ENCODE measurements at regions not wholly inside any gene's neighbourhood (a gene's known extent, or its start where the extent isn't known, plus 50 kb on each side); places are given as distances from the start of the nearest gene placed in this dataset.

- Histone ChIP-seq H4K20me1 (ENCODE audit: control insufficient read depth, insufficient read depth) (no peaks in the 10 kb centered on the region), H2AFZ (ENCODE audit: control insufficient read depth, low read depth, low read length) (no peak overlapping the region), H3K79me2 (ENCODE audit: control insufficient read depth, insufficient read depth, low read length) (no peaks in the 10 kb centered on the region), H3K4me3 (no peak overlapping the region), H3K4me1 (ENCODE audit: control insufficient read depth, insufficient read depth, low read length) (no peaks in the 10 kb centered on the region), H3K27ac (ENCODE audit: control insufficient read depth, insufficient read depth) (no peak overlapping the region), H3K9ac (ENCODE audit: control insufficient read depth, insufficient read depth, low read length) (no peak overlapping the region), H3K9me3 (replicated peaks; ENCODE audit: control insufficient read depth, insufficient read depth, low read length) (no peaks in the 10 kb centered on the region), H3K4me2 (ENCODE audit: control insufficient read depth, insufficient read depth) (no peak overlapping the region), H3K36me3 (ENCODE audit: control insufficient read depth in 2 of 2, insufficient read depth in 2 of 2, low read length in 1 of 2) (no peaks in the 10 kb centered on the region), H3K27me3 (replicated peaks in 1 of 2; ENCODE audit: control insufficient read depth in 2 of 2, insufficient read depth in 2 of 2, low read length in 1 of 2) (no peaks in the 10 kb centered on the region; a peak in 1 of 4 replicates)
- in situ Hi-C loops (cut with MboI) (no loop called here), intact Hi-C loops (cut with micrococcal nuclease; ENCODE audit: unreplicated experiment) (no loop called here)
- FAIRE-seq: no peak
- no peak for ATAC-seq
- ChIA-PET CTCF (no interaction called here), POLR2A (no interaction called here), SMC1A (ENCODE audit: uncharacterized antibody, unreplicated experiment) (interaction anchor here (0.8 kb wide), 1 partner anchor 33 kb away, joined by 3 read pairs; no protein-coding TSS in a partner anchor), RAD21 (ENCODE audit: unreplicated experiment) (no interaction called here)
- WGBS (ENCODE audit: insufficient coverage, insufficient replicate concordance, low lambda C conversion rate, missing lambda C conversion rate): 17% methylated on average over 7 of the region's 7 CpGs
- BruUV-seq (replicated peaks): no TSS peak
- no peak for DNase-seq (ENCODE audit: low read depth, low spot score)
- TF ChIP-seq ZNF687 (IDR thresholded peaks at IDR 0.05): no peak
- no peak for TF ChIP-seq CREM (IDR thresholded peaks at IDR 0.05; ENCODE audit: low read depth)
- no peak for TF ChIP-seq RBBP5 (conservative IDR thresholded peaks at IDR 0.05)
- no peak for TF ChIP-seq CTCF (IDR thresholded peaks at IDR 0.05 in 2 of 3, conservative IDR thresholded peaks at IDR 0.05 in 1 of 3; ENCODE audit: control insufficient read depth in 2 of 3, extremely low read depth in 1 of 3, insufficient read depth in 1 of 3, low read depth in 3 of 3, low read length in 3 of 3)
- TF ChIP-seq ZZZ3 (IDR thresholded peaks at IDR 0.05; ENCODE audit: control insufficient read depth, insufficient read length, low read depth): no peak
- TF ChIP-seq CBFB (IDR thresholded peaks at IDR 0.05; ENCODE audit: low read depth): no peak
- TF ChIP-seq JUNB (IDR thresholded peaks at IDR 0.05): no peak
- no peak for TF ChIP-seq CEBPB (IDR thresholded peaks at IDR 0.05; ENCODE audit: borderline replicate concordance in 1 of 2, low read depth in 2 of 2, low read length in 2 of 2)
- TF ChIP-seq NFIC (IDR thresholded peaks at IDR 0.05; ENCODE audit: low read depth, low read length): no peak
- TF ChIP-seq NR2F1 (conservative IDR thresholded peaks at IDR 0.05): no peak
- TF ChIP-seq HSF1 (IDR thresholded peaks at IDR 0.05; ENCODE audit: low read depth, low read length): no peak
- TF ChIP-seq ZBTB11 (CRISPR knock-in tag; IDR thresholded peaks at IDR 0.05): no peak
- TF ChIP-seq SUZ12 (IDR thresholded peaks at IDR 0.05; ENCODE audit: unreplicated experiment): no peak
Measured at GRCh38 chr2:2523461-2524347, 192.6 kb upstream of the MYT1L start.

All from GM12878 (cell line).